ENCODE measurements at regions not wholly inside any gene's neighbourhood (a gene's known extent, or its start where the extent isn't known, plus 50 kb on each side); places are given as distances from the start of the nearest gene placed in this dataset.

DNA sequence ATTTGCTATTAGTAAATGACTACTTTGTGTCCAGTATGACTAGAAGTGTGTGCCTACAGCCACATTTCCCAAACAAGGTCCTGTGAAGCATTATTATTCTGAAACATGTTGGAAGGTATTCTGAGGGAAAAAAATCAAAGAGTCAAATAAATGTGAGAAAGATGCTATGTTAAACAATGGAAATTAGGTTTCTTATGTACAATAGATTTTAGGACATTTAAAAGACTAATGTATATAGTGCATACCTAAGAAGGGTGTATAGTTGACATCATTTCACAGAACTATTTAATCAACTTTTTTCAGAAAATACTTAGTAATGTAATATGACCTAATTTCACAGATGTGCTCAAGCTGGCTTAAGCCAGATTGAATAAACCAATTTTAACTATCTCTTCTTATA is 582.5 kb downstream of the USP25 start:
- Mint-ChIP-seq H3K27ac (ENCODE audit: unreplicated experiment) (no peak overlapping the region), H3K36me3 (ENCODE audit: unreplicated experiment) (no peaks in the 10 kb centered on the region), H3K4me3 (ENCODE audit: unreplicated experiment) (no peak overlapping the region), H3K4me1 (ENCODE audit: low read depth, unreplicated experiment) (peaks cover 2% of the 10 kb centered on the region), H3K27me3 (ENCODE audit: unreplicated experiment) (no peaks in the 10 kb centered on the region), H3K9me3 (ENCODE audit: unreplicated experiment) (no peaks in the 10 kb centered on the region)
- TF ChIP-seq, protein P1, sequence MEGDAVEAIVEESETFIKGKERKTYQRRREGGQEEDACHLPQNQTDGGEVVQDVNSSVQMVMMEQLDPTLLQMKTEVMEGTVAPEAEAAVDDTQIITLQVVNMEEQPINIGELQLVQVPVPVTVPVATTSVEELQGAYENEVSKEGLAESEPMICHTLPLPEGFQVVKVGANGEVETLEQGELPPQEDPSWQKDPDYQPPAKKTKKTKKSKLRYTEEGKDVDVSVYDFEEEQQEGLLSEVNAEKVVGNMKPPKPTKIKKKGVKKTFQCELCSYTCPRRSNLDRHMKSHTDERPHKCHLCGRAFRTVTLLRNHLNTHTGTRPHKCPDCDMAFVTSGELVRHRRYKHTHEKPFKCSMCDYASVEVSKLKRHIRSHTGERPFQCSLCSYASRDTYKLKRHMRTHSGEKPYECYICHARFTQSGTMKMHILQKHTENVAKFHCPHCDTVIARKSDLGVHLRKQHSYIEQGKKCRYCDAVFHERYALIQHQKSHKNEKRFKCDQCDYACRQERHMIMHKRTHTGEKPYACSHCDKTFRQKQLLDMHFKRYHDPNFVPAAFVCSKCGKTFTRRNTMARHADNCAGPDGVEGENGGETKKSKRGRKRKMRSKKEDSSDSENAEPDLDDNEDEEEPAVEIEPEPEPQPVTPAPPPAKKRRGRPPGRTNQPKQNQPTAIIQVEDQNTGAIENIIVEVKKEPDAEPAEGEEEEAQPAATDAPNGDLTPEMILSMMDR (IDR thresholded peaks at IDR 0.05; ENCODE audit: partially characterized antibody, unreplicated experiment) = no peak
- no peak for DNase-seq

DNA sequence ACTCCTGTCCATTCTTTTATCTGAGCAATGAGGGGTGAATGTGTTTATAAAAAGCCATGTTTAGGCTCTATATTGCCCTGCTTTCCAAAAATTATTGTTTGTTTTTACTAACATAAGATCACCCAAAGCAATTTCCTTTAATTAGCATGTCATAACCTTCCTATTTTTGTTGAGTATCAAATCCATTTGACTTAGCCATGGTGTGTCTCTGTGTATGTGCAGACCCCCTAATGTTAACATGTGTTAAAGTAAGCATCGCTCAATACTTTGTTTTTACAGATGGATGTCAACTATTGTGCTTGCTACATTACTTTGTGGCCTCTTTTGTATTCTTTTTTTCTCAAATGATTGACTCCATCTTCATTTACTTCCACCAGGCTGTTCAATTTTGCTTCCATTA is 585.4 kb downstream of the USP25 start:
- no peak overlapping the region for H3K4me3 Mint-ChIP-seq (ENCODE audit: unreplicated experiment)

DNA sequence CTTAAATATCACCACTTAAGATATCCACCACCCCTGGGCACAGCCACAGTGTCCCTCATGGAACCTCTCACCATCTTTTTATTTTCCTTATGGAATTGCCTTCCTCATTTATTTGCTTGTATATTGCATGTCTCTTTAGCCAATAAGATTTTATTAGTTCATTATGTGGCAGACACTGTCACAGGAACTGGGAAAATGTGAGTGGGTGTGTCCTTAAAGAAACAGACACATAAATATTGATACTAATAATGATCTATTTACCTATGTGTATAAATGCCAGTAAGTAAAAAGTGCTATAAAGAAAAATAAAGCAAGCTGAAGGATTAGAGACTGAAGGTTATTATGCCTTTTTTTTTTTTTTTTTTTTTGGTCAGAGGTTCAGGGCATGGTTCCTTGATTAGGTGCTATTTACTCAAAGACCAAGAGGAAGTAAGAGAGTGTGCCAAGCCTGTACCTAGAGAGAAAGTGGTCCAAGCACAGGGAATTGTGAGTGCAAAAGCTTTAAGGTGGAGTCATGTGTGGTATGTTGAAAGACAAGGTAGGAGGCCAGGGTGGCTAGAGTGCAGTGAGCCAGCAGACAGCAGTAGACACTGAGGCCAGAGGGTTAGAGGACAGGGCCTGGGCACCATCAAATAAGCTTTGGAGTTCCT is 589.0 kb downstream of the USP25 start:
- TF ChIP-seq, protein P1 (IDR thresholded peaks at IDR 0.05; ENCODE audit: partially characterized antibody, unreplicated experiment) = no peak
- no peaks in the 10 kb centered on the region for H3K27me3 Mint-ChIP-seq (ENCODE audit: unreplicated experiment)
- no peak overlapping the region for H3K4me3 Mint-ChIP-seq (ENCODE audit: unreplicated experiment)
- no peaks in the 10 kb centered on the region for H3K9me3 Mint-ChIP-seq (ENCODE audit: unreplicated experiment)
- DNase-seq = no peak
- no peak overlapping the region for H3K27ac Mint-ChIP-seq (ENCODE audit: unreplicated experiment)
- no peaks in the 10 kb centered on the region for H3K36me3 Mint-ChIP-seq (ENCODE audit: unreplicated experiment)
- H3K4me1 Mint-ChIP-seq (ENCODE audit: low read depth, unreplicated experiment) = no peaks in the 10 kb centered on the region

More for the DNA sequence above, 585.4 kb downstream of the USP25 start:
- Mint-ChIP-seq H3K27ac (ENCODE audit: unreplicated experiment) (no peak overlapping the region), H3K4me1 (ENCODE audit: low read depth, unreplicated experiment) (peaks cover under 1% of the 10 kb centered on the region), H3K27me3 (ENCODE audit: unreplicated experiment) (no peaks in the 10 kb centered on the region), H3K36me3 (ENCODE audit: unreplicated experiment) (no peaks in the 10 kb centered on the region), H3K9me3 (ENCODE audit: unreplicated experiment) (no peaks in the 10 kb centered on the region)
- TF ChIP-seq, protein P1 (IDR thresholded peaks at IDR 0.05; ENCODE audit: partially characterized antibody, unreplicated experiment) = no peak
- no peak for DNase-seq

DNA sequence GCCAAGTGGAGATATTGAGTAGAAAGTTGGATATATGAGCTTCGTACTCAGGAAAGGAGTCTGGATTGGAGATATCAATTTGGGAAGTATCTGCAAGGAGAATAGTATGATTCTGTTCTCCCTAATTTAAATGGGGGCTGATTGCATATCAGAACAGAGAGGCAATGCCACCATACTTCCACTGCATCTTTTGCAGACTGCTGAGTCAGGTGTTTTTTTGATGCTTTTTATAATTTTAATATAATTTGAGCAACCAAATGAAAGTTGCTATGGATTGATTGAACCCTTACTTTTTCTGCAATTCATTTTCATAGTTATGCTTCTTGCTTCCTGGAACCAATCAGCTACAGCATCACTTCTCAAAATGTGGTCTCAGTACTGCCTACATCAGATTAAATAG is 590.3 kb downstream of the USP25 start:
- Mint-ChIP-seq H3K4me3 (ENCODE audit: unreplicated experiment) (no peak overlapping the region), H3K27ac (ENCODE audit: unreplicated experiment) (no peak overlapping the region), H3K4me1 (ENCODE audit: low read depth, unreplicated experiment) (no peaks in the 10 kb centered on the region), H3K36me3 (ENCODE audit: unreplicated experiment) (no peaks in the 10 kb centered on the region), H3K9me3 (ENCODE audit: unreplicated experiment) (no peaks in the 10 kb centered on the region), H3K27me3 (ENCODE audit: unreplicated experiment) (no peaks in the 10 kb centered on the region)
- TF ChIP-seq, protein P1 (IDR thresholded peaks at IDR 0.05; ENCODE audit: partially characterized antibody, unreplicated experiment) = no peak
- DNase-seq = no peak

DNA sequence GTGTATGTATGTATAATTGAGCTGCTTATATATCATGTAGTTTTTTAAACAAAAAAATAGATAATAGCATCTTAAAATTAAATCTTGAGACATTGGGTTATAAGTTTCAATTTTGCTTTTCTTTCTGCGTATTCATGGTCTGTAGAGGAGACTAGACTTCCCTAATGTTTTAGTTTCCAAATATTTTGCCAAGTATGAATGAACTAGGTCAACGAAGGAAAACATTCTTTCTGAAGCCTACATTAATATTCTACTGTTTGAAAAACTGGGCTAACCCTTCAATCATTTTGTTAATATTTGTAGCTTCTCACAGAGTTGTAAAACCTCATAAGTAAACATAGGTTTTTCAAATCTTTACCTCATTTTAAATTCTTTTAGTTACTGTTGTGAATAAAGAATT is 592.7 kb downstream of the USP25 start:
- Mint-ChIP-seq H3K9me3 (ENCODE audit: unreplicated experiment) (no peaks in the 10 kb centered on the region), H3K36me3 (ENCODE audit: unreplicated experiment) (no peaks in the 10 kb centered on the region), H3K4me1 (ENCODE audit: low read depth, unreplicated experiment) (no peaks in the 10 kb centered on the region), H3K4me3 (ENCODE audit: unreplicated experiment) (no peak overlapping the region), H3K27ac (ENCODE audit: unreplicated experiment) (no peak overlapping the region), H3K27me3 (ENCODE audit: unreplicated experiment) (peaks cover 2% of the 10 kb centered on the region)
- no peak for DNase-seq
- TF ChIP-seq, protein P1 (IDR thresholded peaks at IDR 0.05; ENCODE audit: partially characterized antibody, unreplicated experiment) = no peak

Measured in glutamatergic neuron (in vitro differentiated cells).